ENCODE measurements at regions not wholly inside any gene's neighbourhood (a gene's known extent, or its start where the extent isn't known, plus 50 kb on each side); places are given as distances from the start of the nearest gene placed in this dataset.

- no peak for TF ChIP-seq CTCF (conservative IDR thresholded peaks at IDR 0.05)
- TF ChIP-seq ZFX (IDR thresholded peaks at IDR 0.05) = no peak
Observed at GRCh38 chr4:97414161-97414560, 729.1 kb downstream of the STPG2 start.
